Omental fat pad (tissue), 3 donors: ENCODE measurements at regions not wholly inside any gene's neighbourhood (a gene's known extent, or its start where the extent isn't known, plus 50 kb on each side); places are given as distances from the start of the nearest gene placed in this dataset.
"Not testable (repeated sequence)": the region's sequence is repeated elsewhere in the genome, so short reads cannot be mapped to it uniquely, and the experiment has no call there.

Experiments used
- ATAC-seq: fragments of 150-250 bp; one replicate; pipeline ENCODE4 v1.9.1; 2016; ENCODE audit warnings: mild to moderate bottlenecking, moderate library complexity; ENCODE audit not compliant: low FRiP score
- DNase-seq: peaks from one replicate; pipeline ENCODE4 v3.0.0-alpha.2; 2019; ENCODE audit warnings: low spot score
- CTCF ChIP-seq, 3 donors: fragments of 450-650 bp; IDR thresholded peaks; one replicate each; pipeline ENCODE4 v1.5.1; 2016 to 2017; ENCODE audit warnings: antibody characterized with exemption in 3 of 3, mild to moderate bottlenecking in 3 of 3, moderate library complexity in 2 of 3

- not testable (repeated sequence) for ATAC-seq, DNase-seq
These were observed 56.1 kb downstream of the ZNF22 start for GRCh38 chr10:45056806-45057205.

GRCh38 chr10:45058580-45058979 lies 57.9 kb downstream of the ZNF22 start:
- ATAC-seq, result no peak
- no peak for TF ChIP-seq CTCF (IDR thresholded peaks at IDR 0.05)
- no peak for DNase-seq

- no peak for TF ChIP-seq CTCF (IDR thresholded peaks at IDR 0.05)
- DNase-seq (no peak), ATAC-seq (no peak)
These were observed 58.4 kb downstream of the ZNF22 start for GRCh38 chr10:45058992-45059561.

GRCh38 chr10:45059632-45060031 lies 58.9 kb downstream of the ZNF22 start:
- DNase-seq (no peak), ATAC-seq (no peak)
- no peak for TF ChIP-seq CTCF (IDR thresholded peaks at IDR 0.05)

- DNase-seq (no peak), ATAC-seq (no peak)
- no peak for TF ChIP-seq CTCF (IDR thresholded peaks at IDR 0.05)
These were observed 61.3 kb downstream of the ZNF22 start for GRCh38 chr10:45061982-45062381.

GRCh38 chr10:45063591-45064231 lies 63.0 kb downstream of the ZNF22 start:
- DNase-seq, result no peak
- TF ChIP-seq CTCF (IDR thresholded peaks at IDR 0.05), result no peak
- no peak for ATAC-seq

- DNase-seq (no peak), ATAC-seq (no peak)
- TF ChIP-seq CTCF (IDR thresholded peaks at IDR 0.05), result no peak
These were observed 64.3 kb downstream of the ZNF22 start for GRCh38 chr10:45064998-45065397.
